CD4-positive, alpha-beta T cell treated with Interleukin-17A for 1 hour (primary cell): ENCODE measurements at regions not wholly inside any gene's neighbourhood (a gene's known extent, or its start where the extent isn't known, plus 50 kb on each side); places are given as distances from the start of the nearest gene placed in this dataset.
"Not testable (repeated sequence)": the region's sequence is repeated elsewhere in the genome, so short reads cannot be mapped to it uniquely, and the experiment has no call there.

Experiments
- DNase-seq: peaks from one replicate; pipeline ENCODE4 v3.0.0-alpha.2; 2020

DNA sequence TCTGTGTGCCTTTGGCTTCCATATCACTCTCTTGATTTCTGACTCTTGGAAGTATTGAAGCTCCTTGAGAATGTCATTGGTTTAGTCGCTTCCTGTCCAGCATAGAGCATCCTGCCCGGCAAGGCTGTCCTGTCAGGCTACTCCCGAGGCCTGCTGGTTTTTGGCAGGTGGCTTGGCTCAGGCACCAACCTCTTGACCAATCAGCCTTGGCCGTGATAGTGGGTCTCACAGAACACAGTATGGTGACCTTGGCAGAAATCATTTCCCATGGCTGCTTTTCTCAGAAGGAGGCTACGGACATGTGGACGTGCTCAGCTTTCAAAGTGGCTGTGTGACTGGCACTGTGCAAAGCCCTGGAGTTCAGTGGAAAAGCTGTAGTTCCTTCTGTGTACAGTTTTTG is 516.9 kb downstream of the REEP3 start:
- no peak for DNase-seq

DNA sequence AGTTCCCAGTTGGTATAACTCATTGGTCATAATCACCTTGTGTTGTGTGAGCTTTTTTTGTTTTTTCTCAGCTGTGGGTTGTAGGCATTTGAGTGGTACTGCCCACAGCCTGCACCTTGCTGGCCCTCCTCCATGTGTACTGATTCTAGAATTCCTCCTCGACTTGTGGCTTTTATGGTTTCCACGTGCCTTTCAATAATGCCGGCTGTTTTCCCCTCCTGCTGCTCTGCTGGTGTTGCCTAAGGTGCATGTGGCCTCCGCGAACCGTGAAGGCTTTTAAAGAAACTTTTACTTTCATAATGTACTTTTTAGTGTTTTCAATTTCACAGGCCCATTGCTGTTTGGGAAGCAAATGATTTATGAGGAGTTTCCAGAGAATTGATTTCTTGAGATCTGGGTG is 518.0 kb downstream of the REEP3 start:
- DNase-seq = no peak

DNA sequence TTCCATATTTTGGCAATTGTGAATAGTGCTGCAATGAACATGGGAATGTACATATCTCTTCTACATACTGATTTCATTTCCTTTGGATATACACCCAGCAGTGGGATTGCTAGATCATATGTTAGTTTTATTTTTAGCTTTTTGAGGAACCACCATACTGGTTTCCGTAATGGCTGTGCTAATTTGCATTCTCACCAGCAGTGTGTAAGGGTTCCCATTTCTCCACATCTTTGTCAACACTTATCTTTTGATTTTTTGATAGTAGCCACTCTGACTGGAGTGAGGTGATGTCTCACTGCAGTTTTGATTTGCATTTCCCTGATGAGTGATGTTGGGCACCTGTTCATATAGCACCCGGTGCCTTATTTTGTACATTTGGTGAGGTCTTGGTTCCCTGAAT is 519.6 kb downstream of the REEP3 start:
- no peak for DNase-seq

DNA sequence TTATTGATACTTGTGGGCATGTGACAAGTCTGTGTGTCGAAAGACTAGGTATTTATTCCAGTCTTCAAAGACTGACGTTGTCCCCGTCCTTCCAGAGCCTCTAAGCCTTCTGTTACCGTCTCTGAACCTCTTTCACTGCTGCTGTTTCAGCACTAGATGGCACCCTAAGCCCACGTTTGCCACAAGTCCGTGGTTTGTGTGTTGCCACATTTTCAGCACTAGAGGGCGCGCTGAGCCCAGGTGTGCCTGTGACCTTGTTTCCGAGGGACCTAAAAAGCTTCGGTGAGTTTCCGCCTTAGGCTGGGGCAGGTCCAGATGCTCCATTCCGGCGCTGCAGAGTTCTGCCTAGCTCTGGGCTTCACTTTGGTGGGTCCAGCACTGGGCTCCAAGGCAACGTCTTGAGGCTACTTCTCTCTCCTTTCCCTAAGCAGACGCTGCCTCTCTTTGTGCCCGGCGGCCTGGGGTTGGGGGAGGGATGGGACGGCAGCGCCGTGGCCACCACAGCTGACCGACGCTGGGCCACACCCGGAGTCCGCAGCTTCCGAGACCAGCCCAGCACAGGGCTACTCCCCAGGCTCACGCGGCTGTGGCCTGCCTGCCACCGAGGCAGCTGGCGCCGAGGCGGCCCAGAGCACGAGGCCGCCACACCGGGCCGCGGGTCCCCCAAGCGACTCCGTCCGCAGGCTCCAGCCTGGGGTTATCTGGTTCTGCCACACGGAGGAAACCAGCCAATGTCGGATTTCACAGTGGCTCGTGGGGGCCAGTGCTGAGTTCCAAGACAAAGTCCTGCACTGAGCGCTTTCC is 520.2 kb downstream of the REEP3 start:
- DNase-seq = peak; percentile 89

DNA sequence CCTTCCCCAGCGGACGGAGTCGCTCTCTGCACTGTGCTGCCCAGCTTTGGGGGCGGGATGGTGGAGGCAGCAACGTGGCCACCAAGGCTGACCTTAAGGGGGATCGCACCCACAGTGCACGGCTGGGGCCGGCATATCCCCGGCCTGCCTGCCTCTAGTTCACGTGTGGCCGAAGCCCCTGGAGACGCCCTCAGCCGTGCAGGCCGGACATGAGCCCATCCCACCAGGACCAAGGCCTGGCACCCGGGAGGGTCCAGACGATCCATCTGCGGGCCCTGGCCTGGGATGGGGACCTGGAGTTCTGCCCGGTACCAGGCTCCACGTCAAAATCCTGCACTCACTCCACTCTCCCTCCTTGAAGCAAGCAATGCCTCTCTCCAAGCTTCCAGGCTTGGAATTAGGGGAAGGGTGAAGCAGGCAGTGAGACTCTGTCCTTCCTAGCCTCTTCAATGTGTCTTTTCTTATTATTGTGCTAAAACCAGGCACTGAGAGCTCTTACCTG is 520.8 kb downstream of the REEP3 start:
- no peak for DNase-seq

DNA sequence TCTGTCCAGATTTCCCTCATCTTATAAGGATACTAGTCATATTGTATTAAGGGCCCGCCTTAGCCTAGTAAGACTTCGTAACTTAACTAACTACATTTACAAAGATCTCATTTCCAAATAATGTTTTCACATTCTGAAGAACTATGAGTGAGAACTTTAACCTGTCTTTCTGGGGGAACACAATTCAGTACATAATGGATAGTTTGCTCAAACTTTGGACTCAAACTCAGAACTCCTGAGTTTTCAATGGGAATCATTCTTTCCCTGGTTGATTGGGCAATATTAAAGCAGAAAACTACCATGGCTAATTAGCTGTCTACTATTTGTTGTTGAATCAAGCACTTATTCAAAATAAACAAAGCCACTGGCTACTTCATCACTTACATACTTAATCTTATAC is 522.9 kb downstream of the REEP3 start:
- no peak for DNase-seq

DNA sequence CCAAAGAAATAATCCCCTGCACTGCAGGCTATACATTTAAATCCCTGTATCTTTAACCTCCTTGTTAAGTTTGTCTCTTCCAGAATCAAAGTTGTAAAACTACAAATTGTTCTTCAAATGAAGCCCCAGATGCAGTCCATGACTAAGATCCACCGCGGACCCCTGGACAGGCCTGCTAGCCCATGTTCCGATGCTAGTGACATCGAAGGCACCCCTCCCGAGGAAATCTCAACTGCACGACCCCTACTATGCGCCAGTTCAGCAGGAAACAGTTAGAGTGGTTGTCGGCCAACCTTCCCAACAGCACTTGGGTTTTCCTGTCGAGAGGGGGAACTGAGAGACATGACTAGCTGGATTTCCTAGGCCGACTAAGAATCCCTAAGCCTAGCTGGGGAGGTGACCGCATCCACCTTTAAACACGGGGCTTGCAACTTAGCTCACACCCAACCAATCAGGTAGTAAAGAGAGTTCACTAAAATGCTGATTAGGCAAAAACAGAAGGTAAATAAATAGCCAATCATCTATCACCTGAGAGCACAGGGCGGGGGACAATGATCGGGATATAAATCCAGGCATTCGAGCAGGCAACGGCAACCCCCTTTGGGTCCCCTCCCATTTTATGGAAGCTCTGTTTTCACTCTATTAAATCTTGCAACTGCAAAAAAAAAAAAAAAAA is 523.9 kb downstream of the REEP3 start:
- DNase-seq = not testable (repeated sequence)

DNA sequence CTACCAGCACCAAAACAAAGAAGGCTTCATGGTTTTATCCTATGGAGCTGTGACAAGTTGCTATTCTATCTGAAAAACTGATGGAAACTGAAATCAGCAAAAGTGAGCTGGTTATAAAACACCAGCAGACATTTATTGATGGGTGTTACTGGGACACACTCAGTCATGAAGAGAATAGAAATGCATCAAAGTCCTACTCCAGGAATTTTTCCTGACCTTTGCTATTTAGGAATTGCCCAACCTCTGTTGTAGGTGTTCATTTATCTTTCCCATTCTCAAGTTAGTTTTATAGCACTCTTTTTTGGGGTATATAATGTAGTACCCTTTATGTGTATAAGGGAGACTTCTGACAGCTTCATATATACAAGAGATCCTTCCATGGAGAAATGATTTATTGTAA is 533.2 kb downstream of the REEP3 start:
- DNase-seq = no peak

DNA sequence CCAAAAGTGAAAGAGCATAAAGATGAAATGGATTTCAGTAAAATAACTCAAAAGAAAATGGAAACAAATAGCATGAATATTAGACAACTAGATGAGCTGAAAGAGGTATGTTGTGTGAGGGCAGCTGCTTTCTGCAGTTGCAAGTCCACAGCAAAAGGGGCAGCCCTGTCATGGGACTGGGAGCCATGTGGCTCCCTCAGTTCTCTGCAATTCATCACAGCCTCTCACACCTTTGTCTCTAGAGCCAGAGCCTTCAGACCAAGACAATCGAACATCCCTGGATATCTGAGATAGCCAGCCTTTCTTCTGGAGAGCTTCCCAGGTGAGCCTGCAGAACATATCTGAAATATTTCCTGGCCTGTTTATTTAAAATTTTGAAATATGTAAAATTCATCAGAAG is 538.7 kb downstream of the REEP3 start:
- no peak for DNase-seq

DNA sequence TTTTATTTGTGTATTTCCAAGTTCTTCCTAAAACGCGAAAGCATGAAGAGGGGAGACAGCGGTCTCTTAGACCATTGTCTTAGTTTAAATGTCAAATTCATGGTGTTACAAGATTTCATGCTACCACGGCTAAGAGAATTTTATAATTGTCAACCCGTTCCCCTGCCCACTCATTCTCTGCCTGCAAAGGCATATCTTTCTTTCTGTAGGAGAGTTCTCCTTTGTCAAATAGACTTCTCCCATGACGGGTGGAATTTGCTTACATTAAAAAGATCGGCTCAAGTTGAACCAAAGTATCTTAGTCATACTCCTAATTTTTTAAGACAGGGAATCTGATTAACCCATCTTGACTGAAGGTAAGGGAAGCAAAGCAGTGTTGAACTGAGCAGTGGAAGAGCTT is 539.2 kb downstream of the REEP3 start:
- no peak for DNase-seq

DNA sequence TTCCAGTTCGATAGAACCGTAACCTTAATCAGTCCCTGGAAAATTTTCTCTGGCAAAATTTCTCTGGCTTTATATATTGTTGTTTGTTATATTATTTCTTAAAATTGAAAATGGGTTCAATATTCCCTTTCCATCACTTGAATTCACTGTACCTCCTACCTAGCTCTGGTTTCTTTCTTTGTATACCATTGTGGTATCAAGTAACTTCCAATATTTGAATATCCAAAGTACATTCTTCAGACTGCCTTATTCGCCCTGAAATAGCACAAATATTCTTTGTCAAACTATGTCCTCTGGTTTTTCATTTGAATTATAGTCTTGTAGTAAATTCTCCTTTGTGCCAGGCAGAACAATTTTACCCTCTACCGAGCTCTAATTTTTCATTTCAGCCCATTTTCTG is 541.6 kb downstream of the REEP3 start:
- DNase-seq = no peak

DNA sequence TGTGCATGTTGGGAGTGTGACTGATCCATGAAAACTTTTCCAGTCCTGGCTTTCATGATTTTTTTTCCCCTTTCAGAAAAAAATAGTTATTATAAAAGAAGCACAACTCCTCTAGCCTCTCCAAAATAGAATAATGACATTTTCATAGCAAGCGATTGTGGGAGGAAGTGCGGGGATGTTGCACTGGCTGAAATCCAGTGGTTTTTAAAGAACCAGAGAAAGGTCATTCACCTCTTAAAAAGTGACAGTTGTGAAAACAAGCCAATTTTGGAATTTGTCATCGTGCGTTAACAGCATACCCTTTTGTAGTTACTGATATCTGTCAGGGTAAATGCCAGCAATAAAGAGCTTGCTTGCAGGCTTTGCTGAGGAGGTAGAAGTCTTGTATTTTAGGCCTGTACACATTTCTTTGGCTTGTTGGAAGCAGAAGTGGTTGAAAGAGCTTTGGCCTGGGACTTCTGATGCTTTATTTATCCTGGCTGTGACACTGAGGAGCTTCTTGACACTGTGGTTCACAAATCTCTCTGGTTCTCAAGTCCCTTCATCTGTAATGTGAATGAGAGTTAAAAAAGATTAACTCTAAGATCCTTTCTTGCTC is 545.9 kb downstream of the REEP3 start:
- no peak for DNase-seq

DNA sequence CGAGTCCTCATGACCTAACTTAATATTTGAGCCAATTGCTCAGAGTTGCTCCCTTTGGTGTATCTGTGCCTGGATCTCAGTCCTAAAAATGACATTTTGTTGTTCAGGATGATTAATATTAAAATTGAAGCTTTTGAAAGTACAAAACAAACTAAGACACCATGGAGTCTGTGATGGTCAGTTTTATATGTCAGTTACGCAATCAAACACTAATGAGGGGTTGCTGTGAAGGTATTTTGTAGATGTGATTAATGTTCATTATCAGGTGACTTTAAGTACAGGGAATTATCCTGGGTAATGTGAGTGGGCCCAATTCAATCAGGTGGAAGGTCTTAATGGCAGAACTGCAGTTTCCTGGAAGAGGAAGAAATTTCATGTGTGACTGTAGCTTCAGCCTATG is 546.7 kb downstream of the REEP3 start:
- DNase-seq = no peak

DNA sequence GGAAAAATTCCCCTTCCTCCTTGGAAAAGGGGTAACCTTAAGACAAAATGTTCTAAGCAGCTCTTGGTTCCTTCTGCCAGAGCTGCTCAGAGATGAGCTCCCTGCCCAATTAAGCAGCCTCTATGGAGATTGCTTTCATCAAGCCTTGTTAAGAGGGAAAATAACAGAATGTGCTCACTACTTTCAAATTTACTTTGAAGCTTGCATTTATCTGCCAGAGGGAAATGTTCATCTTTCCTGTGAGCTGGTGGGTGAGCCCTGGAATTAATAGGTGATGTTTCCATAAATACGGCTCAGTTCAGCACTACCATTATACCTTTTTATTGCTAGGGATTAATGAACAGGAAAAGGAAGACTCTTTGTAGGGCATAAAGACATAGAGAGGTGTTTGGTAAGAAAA is 549.0 kb downstream of the REEP3 start:
- DNase-seq = no peak

DNA sequence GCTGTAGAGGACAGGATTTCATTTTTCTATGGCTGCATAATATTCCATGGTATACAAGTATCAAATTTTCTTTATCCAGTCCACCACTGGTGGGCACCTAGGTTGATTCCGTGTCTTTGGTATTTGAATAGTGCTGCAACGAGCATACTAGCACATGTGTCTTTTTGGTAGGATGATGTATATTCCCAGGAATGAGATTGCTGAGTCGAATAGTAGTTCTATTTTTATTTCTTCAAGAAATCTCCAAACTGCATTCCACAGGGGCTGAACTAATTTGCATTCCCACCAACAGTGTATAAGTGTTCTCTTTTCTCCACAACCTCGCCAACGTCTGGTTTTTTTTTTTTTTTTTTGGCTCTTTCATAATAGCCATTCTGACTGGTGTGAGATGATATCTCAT is 550.0 kb downstream of the REEP3 start:
- no peak for DNase-seq

DNA sequence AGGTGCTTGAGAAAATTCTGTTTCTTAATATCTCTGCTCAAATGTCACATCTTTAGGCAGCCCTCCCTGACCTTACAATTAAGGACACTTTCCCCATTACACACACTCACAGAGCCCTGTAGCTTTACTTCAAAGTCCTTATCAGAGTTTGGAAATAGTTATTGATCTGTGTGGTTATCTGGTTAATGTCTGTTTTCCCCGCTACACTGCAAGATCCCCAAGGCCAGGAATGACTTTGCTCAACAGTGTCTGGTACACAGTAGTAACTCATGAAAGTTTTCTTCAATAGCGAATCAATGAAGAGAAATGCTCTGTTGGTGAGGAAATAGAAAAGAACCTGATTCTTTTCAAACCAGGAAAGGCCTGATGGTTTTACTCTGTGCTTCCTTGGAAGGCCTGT is 554.4 kb downstream of the REEP3 start:
- no peak for DNase-seq

DNA sequence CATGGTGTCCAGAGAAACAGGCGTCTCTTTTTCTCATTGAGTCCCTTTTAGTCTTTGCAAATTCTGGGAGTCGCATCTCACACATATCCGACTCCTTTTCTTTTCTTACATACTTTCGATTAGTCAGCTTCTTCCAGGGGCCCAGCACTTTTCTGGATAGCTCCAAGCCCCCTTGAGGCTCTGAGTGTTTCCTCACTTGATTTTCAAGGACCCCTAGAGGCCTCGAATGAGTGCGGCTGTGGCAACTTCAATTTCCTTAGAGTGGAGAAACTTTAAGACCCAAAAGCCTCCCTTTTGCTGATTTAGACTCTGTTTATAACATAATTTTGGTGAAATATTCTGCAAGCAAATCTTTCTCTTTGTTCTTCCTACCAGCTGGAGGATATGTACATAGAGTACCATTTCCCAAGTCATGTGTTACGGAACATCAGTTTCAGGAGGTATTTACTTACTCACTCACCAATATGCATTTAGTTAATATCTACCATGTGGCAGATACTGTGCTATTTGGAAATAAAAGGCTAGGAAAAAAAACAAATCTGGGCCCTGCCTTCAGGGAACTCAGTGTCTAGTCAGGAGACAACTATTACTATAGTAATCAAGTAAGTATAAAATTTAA is 555.2 kb downstream of the REEP3 start:
- no peak for DNase-seq

DNA sequence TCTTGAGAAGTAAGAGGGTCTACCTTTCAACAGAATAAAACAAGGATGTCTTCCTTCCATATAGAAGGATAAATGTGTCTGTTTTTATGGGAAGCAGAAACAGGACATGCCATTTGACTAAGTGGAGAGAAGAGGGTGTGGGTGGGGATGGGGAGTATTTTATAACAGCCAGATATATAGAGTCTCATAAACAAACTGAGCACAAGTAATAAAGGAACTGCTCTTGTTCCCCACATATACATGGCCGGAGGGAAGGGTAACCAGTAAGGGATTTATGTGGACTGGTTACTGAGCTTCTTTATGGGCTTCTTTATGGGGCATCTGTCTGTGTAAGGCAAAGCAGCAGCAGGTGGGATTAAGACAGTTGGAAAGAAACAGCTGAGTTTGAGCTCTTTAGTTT is 558.1 kb downstream of the REEP3 start:
- DNase-seq = no peak

DNA sequence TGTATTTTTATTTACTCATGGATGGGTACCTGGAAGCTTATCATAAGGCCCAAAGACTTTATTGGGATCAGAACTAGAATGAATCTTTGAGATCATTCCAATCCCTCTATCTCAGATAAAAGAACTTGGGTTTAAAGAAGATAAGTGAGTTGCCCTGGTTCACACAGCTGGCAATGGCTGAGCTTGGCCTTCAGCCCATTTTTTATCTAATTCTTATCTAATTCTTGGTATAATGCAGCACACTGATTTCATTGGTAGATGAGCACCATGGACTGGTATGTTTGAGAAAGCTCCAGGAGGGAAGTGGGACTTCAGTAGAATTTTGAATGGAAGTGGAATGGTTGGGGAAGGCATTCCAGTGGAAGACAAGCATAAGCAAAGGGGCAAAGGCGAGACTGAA is 558.9 kb downstream of the REEP3 start:
- no peak for DNase-seq

DNA sequence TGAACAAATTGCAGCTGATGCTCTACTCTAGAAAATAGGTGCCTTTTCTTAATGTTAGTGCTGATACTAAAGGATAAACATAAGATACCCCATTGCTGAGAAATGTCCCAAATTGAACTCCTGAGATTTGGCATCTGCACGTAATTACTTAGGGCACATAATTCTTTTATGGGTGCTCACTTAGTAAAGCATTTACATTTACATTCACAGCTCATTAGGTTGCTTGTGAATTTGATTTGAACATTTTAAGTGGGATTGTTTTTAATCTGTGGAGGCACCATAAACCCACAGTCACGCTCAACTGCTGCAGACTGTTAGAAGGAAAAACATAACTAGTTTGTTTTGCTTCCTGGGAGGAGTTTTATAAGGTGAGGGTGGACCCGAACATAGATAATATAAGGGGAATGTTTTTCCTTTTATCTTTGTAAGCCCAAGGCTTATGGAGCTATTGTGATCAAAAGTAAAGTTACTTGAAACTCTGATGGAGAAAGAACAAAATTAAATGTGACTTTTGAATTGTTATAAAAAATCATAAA is 560.8 kb downstream of the REEP3 start:
- DNase-seq = no peak

DNA sequence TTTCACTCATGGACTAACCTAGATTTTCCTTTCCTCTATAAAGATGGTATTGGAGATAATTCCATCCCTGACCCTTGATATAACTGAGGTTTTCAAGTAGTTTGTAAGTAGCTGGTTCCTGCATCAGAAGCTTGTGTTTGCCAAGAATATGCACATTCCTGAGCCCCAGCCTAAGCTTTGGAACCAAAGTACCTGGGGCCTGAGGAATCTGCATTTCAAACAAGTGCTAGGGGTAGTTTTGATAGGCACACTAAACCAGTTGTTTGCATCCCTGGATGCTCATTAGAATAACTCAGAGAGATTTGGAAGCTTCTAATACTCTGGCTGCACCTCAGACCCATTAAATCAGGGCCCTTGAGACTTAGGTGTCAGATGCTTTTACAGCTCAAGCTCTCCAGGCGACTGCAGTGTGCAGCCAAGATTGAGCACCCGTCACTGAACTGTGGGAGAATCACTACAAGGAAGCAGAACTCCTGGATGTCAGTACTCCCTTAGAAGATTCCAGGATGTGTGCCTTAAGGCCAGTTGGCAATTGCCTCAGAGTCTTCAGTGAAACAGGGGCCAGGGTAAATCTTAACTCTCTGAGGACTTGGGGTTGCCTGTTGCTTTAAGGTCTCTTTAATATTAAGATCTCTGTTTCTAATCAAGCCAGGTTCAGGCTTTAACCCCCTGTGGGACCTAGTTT is 565.0 kb downstream of the REEP3 start:
- DNase-seq = no peak

DNA sequence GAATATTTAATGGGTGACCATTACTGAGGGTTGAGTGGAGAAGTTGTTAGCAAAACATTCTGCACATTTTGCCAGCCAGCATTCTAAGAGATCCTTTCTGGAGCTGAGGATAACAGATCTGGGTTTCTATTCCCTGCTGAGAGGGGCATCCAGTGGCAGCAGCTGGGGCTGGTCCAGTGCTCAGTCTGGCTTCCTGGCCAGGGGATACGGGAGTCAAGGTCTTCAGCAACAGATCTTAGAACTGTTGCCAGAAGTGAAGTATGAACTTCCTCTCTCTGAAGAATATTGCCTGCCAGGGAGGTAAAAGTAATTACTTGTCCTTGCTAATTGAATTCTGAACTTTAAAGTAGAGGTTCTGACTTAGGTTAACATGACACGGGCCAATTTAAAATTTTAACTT is 568.4 kb downstream of the REEP3 start:
- no peak for DNase-seq

DNA sequence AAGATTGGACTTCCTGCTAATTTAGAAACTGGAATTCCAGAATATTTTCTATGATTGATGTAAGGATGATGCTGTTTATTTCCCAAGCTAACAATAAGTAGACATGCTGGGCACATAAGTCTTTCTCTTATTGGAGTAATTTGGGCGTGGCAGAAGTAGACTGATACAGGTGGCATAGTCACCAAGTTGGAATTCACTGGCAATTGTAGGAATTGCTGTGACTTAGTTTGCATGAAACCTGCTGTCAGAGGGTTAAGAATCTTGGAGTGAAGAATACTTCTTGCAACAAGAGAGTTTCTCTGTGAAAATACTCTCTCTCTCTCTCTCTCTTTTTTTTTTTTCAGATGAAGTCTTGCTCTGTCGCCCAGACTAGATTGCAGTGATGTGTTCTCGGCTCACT is 569.7 kb downstream of the REEP3 start:
- DNase-seq = no peak
